ENCODE measurements at regions not wholly inside any gene's neighbourhood (a gene's known extent, or its start where the extent isn't known, plus 50 kb on each side); places are given as distances from the start of the nearest gene placed in this dataset.

DNA sequence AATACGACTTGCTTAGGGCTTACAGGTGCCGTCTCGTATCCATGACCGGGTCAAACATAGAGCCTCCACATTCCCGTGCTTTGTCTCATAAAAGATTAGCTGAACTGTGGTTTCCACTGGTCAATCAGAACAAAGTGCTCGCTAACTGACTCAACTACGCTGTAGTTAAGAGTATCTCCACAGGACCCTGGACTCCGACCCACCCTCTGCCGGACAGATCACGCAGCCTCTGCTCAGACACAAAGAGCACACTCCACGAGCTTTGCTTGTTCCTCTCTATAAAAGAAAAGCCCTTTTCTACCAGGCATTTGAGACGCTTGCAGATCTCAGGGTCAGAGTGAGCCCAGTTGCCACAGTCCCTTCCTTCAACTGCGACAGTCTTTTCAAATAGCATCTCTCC, 298.7 kb upstream of the CDH4 start:
- TF ChIP-seq ZFP3 (CRISPR knock-in tag; IDR thresholded peaks at IDR 0.05), result no peak
- TF ChIP-seq GLIS3 (CRISPR knock-in tag; IDR thresholded peaks at IDR 0.05), result no peak
- TF ChIP-seq ZC3H10 (CRISPR knock-in tag; IDR thresholded peaks at IDR 0.05), result no peak
- TF ChIP-seq ARNTL (CRISPR knock-in tag; IDR thresholded peaks at IDR 0.05; ENCODE audit: borderline replicate concordance, low read depth), result no peak
- no peak for TF ChIP-seq ZFP30 (CRISPR knock-in tag; IDR thresholded peaks at IDR 0.05)
- TF ChIP-seq, protein P1, sequence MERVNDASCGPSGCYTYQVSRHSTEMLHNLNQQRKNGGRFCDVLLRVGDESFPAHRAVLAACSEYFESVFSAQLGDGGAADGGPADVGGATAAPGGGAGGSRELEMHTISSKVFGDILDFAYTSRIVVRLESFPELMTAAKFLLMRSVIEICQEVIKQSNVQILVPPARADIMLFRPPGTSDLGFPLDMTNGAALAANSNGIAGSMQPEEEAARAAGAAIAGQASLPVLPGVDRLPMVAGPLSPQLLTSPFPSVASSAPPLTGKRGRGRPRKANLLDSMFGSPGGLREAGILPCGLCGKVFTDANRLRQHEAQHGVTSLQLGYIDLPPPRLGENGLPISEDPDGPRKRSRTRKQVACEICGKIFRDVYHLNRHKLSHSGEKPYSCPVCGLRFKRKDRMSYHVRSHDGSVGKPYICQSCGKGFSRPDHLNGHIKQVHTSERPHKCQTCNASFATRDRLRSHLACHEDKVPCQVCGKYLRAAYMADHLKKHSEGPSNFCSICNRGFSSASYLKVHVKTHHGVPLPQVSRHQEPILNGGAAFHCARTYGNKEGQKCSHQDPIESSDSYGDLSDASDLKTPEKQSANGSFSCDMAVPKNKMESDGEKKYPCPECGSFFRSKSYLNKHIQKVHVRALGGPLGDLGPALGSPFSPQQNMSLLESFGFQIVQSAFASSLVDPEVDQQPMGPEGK (CRISPR knock-in tag; IDR thresholded peaks at IDR 0.05; ENCODE audit: borderline replicate concordance), result no peak
- TF ChIP-seq ZNF565 (CRISPR knock-in tag; conservative IDR thresholded peaks at IDR 0.05; ENCODE audit: low read depth), result no peak
- TF ChIP-seq TCF4 (CRISPR knock-in tag; IDR thresholded peaks at IDR 0.05; ENCODE audit: borderline replicate concordance), result no peak
- no peak for TF ChIP-seq TOX (CRISPR knock-in tag; IDR thresholded peaks at IDR 0.05; ENCODE audit: borderline replicate concordance)
- TF ChIP-seq RARB (CRISPR knock-in tag; IDR thresholded peaks at IDR 0.05), result no peak
- no peak for TF ChIP-seq PPARA (CRISPR knock-in tag; IDR thresholded peaks at IDR 0.05; ENCODE audit: borderline replicate concordance)
- TF ChIP-seq, protein P2, sequence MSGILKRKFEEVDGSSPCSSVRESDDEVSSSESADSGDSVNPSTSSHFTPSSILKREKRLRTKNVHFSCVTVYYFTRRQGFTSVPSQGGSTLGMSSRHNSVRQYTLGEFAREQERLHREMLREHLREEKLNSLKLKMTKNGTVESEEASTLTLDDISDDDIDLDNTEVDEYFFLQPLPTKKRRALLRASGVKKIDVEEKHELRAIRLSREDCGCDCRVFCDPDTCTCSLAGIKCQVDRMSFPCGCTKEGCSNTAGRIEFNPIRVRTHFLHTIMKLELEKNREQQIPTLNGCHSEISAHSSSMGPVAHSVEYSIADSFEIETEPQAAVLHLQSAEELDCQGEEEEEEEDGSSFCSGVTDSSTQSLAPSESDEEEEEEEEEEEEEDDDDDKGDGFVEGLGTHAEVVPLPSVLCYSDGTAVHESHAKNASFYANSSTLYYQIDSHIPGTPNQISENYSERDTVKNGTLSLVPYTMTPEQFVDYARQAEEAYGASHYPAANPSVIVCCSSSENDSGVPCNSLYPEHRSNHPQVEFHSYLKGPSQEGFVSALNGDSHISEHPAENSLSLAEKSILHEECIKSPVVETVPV (CRISPR knock-in tag; IDR thresholded peaks at IDR 0.05), result no peak
- TF ChIP-seq CSDC2 (CRISPR knock-in tag; IDR thresholded peaks at IDR 0.05), result no peak
- no peak for TF ChIP-seq ZNF8 (CRISPR knock-in tag; IDR thresholded peaks at IDR 0.05)
